HL-60 (cell line): ENCODE measurements at regions not wholly inside any gene's neighbourhood (a gene's known extent, or its start where the extent isn't known, plus 50 kb on each side); places are given as distances from the start of the nearest gene placed in this dataset.

Experiments
- CTCF ChIP-seq: IDR thresholded peaks from one replicate; pipeline ENCODE4 v1.5.1; 2011; ENCODE audit warnings: low read length, control low read depth, inconsistent platforms; ENCODE audit not compliant: insufficient read depth
- GABPA ChIP-seq: IDR thresholded peaks from 2 replicates; pipeline ENCODE4 v1.6.1; 2012; ENCODE audit warnings: low read depth
- POLR2AphosphoS5 ChIP-seq: IDR thresholded peaks from 2 replicates; pipeline ENCODE4 v1.6.1; 2012; ENCODE audit warnings: low read depth
- REST ChIP-seq: IDR thresholded peaks from 2 replicates; pipeline ENCODE4 v1.6.1; 2012; ENCODE audit warnings: low read depth; ENCODE audit not compliant: insufficient replicate concordance

DNA sequence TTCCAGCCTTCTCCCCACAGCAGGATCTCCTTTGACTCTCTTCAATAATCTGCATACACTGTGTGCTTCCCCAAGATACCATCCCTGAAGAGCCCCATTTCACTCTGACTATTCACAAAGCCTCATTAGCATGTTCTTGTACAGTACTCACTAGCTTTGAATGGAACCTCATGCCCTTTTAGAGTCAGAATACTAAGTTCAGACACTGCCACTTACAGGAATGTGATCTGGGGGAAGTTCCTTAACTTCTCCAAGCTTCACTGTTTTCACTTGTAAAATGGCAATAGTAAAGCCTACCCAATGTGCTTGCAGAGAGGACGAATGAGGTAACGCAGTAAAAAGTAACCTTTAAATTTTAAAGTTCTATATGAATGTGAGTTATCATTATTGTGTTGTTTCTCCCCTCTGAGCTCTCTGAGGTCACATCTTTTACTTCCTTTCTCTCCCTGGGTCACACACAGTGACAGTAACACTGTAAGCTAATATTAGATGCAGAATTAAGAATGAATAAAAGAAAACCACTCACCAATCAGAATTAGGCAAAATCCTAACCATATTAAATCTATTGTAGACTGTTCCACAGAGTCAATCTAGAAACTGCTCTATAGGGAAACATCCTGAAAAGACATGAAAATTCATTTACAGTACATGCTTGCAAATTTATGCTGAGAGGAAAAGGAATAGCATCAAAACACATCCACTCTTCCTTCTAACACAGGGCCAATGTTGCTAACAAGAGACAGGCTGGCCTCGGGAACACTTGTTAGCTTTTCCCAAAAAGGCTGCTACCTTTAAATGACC lies 64.2 kb upstream of the IL6 start:
- TF ChIP-seq CTCF (no peak), GABPA (no peak), POLR2AphosphoS5 (no peak), REST (no peak)
